ENCODE measurements at regions not wholly inside any gene's neighbourhood (a gene's known extent, or its start where the extent isn't known, plus 50 kb on each side); places are given as distances from the start of the nearest gene placed in this dataset.

DNA sequence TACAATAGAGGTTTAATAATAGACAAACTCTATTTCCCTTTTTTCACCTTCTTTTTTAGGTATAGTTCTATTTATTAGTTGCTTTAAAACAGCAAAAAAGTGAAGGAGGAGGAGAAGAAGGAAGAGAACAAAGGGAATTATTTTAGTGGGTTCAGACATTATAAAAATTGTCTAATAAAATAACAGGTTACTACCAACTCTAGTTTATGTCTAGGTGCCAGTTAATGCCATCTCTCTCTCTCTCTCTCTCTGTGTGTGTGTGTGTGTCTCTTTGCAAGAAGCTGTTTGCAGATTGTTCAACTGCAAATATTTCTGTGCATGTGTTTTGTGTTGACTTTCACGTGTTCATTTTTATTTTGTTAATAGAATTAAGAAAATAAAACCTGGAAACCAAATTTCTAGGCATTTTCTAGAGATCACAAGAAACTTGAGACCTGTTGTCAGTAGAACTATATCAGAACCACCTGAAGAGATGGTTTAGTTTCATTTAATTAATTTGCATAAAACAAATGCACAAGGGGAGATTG lies 313.5 kb upstream of the SGK1 start:
- POLR2A ChIA-PET, result no interaction called here
- no peaks in the 10 kb centered on the region for H3K36me3 ChIP-seq (ENCODE audit: control insufficient read depth, insufficient read depth, low read length)
- TF ChIP-seq, protein P1, sequence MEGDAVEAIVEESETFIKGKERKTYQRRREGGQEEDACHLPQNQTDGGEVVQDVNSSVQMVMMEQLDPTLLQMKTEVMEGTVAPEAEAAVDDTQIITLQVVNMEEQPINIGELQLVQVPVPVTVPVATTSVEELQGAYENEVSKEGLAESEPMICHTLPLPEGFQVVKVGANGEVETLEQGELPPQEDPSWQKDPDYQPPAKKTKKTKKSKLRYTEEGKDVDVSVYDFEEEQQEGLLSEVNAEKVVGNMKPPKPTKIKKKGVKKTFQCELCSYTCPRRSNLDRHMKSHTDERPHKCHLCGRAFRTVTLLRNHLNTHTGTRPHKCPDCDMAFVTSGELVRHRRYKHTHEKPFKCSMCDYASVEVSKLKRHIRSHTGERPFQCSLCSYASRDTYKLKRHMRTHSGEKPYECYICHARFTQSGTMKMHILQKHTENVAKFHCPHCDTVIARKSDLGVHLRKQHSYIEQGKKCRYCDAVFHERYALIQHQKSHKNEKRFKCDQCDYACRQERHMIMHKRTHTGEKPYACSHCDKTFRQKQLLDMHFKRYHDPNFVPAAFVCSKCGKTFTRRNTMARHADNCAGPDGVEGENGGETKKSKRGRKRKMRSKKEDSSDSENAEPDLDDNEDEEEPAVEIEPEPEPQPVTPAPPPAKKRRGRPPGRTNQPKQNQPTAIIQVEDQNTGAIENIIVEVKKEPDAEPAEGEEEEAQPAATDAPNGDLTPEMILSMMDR (IDR thresholded peaks at IDR 0.05; ENCODE audit: insufficient read depth, low read depth, low read length), result no peak
- H3K27me3 ChIP-seq (ENCODE audit: control insufficient read depth, insufficient read depth, low read length), result peaks cover 1% of the 10 kb centered on the region
- DNase-seq (ENCODE audit: low read depth), result no peak
- H3K4me3 ChIP-seq (ENCODE audit: low read depth, low read length), result no peak overlapping the region
- CTCF ChIA-PET, result interaction anchor here (0.6 kb wide), 1 partner anchor 21 kb away, joined by 3 read pairs; no protein-coding TSS in a partner anchor

DNA sequence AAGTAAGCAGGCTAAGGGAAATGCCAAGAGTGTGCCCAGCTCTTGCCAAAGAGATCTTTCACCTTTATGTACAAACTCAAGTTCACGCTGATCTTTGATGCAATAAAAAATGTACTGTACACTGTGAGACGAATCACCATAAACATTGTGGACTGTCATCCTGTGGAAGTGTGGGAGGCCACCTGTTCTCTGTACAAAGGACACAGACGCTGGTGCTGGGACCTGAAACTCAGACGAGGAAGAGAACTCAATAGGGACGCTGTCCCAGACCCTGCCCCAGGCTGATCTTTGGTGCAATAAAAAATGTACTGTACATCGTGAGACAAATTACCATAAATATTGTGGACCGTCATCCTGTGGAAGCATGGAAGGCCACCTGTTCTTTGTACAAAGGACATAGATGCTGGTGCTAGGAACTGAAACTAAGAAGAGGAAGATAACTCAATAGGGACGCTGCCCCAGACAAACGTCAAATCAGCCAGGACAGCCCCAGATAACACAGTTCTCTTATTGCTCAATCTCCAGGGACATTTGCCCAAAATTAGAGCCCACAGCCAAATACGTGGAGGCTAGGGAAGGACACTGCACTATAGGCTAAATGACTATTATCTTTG lies 312.7 kb upstream of the SGK1 start:
- Histone ChIP-seq H3K27me3 (ENCODE audit: control insufficient read depth, insufficient read depth, low read length) (peaks cover 1% of the 10 kb centered on the region), H3K36me3 (ENCODE audit: control insufficient read depth, insufficient read depth, low read length) (no peaks in the 10 kb centered on the region), H3K4me3 (ENCODE audit: low read depth, low read length) (no peak overlapping the region)
- no peak for DNase-seq (ENCODE audit: low read depth)
- TF ChIP-seq, protein P1 (IDR thresholded peaks at IDR 0.05; ENCODE audit: insufficient read depth, low read depth, low read length), result no peak
- CTCF ChIA-PET, result interaction anchor here (1.2 kb wide), 1 partner anchor 10 kb away, joined by 6 read pairs; no protein-coding TSS in a partner anchor
- POLR2A ChIA-PET, result no interaction called here

DNA sequence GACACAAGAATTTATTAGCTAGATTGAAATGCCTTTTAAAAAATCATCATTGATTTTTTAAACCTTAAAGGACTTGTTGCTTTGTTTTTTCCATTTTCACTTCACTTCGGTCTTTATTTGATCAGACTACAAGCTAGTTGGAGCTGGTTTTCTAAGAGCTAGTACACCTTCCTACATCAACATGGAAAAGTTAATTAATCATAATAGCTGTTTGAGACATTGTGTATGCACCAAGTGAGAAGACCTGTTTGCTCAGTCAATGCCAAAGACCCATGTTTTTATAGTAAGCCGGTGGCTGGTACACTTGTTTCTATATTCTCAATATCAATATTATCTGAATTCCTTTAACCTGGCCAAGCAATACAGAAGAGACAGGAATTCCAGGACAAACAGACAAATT lies 310.2 kb upstream of the SGK1 start:
- ChIA-PET POLR2A (no interaction called here), CTCF (interaction anchor here (0.6 to 2.5 kb wide), 7 partner anchors 13 to 474 kb away, joined by 3 to 17 read pairs (median 3); no protein-coding TSS in a partner anchor)
- no peak overlapping the region for H3K4me3 ChIP-seq (ENCODE audit: low read depth, low read length)
- DNase-seq (ENCODE audit: low read depth), result no peak
- TF ChIP-seq, protein P1 (IDR thresholded peaks at IDR 0.05; ENCODE audit: insufficient read depth, low read depth, low read length), result no peak
- no peaks in the 10 kb centered on the region for H3K36me3 ChIP-seq (ENCODE audit: control insufficient read depth, insufficient read depth, low read length)
- H3K27me3 ChIP-seq (ENCODE audit: control insufficient read depth, insufficient read depth, low read length), result peaks cover 1% of the 10 kb centered on the region

DNA sequence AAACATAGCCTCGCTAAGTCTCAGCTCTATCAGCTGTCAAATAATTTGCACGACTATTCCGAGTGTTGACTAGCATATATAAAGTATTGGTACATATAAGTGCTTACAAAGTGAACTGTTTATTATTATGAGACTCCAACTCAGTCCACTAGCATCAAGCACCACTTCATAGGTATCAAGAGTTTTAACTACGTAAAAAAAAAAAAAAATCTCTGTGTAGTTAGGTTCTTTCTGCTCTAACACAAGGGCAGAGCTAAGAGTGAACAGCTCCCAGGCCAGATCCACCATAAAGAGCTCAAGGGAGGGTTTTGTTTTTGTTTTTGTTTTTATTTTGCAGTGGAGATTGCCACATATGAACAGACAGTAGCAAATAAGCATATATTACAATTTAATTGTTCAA lies 309.8 kb upstream of the SGK1 start:
- no peak for DNase-seq (ENCODE audit: low read depth)
- Histone ChIP-seq H3K27me3 (ENCODE audit: control insufficient read depth, insufficient read depth, low read length) (peaks cover 1% of the 10 kb centered on the region), H3K36me3 (ENCODE audit: control insufficient read depth, insufficient read depth, low read length) (no peaks in the 10 kb centered on the region), H3K4me3 (ENCODE audit: low read depth, low read length) (no peak overlapping the region)
- ChIA-PET POLR2A (no interaction called here), CTCF (interaction anchor here (0.6 to 2.5 kb wide), 6 partner anchors 13 to 474 kb away, joined by 3 to 17 read pairs (median 3); no protein-coding TSS in a partner anchor)
- TF ChIP-seq, protein P1 (IDR thresholded peaks at IDR 0.05; ENCODE audit: insufficient read depth, low read depth, low read length), result no peak

DNA sequence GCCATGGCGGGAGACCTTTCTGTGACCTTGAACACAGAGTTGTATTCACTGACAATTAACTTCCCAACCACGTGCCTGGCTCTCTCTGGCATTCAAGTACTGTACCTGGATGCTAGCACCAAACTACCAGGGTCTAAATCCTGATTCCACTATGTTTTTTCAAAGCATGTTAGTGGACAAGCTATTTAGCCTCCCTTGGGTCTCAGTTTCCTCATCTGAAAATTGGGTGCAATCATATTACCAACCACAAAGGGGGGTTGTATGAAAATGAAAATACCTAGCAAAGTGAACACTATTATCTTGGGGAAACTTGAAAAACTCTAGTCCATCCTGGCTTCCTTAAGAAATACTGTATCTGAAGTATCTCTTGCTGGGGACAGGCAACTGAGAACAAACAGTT lies 308.7 kb upstream of the SGK1 start:
- no peaks in the 10 kb centered on the region; the same call in none of the 2 replicates for H3K27me3 ChIP-seq (ENCODE audit: control insufficient read depth, insufficient read depth, low read length)
- CTCF ChIA-PET, result no interaction called here
- no peaks in the 10 kb centered on the region for H3K36me3 ChIP-seq (ENCODE audit: control insufficient read depth, insufficient read depth, low read length)
- TF ChIP-seq, protein P1 (IDR thresholded peaks at IDR 0.05; ENCODE audit: insufficient read depth, low read depth, low read length), result no peak
- no peak overlapping the region for H3K4me3 ChIP-seq (ENCODE audit: low read depth, low read length)
- no peak for DNase-seq (ENCODE audit: low read depth)
- POLR2A ChIA-PET, result no interaction called here

All from BJ (cell line).